A673 (cell line): ENCODE measurements at regions not wholly inside any gene's neighbourhood (a gene's known extent, or its start where the extent isn't known, plus 50 kb on each side); places are given as distances from the start of the nearest gene placed in this dataset.
"Not testable (repeated sequence)": the region's sequence is repeated elsewhere in the genome, so short reads cannot be mapped to it uniquely, and the experiment has no call there.

Experiments
- BruUV-seq: library from RNA; stranded (reverse); fragments of 400-500 nt; replicated peaks from 2 replicates; lab custom pipeline; 2021; lab: Mats Ljungman, UMichigan
- CTCF ChIA-PET: fragments of 300-600 bp; sonication (Branson Sonifier 250); formaldehyde crosslinking; loops from one replicate; lab custom pipeline; 2022; ENCODE audit warnings: antibody characterized with exemption; lab: Charles Lee
- POLR2A ChIA-PET: fragments of 300-600 bp; sonication (Branson Sonifier 250); formaldehyde crosslinking; loops from one replicate; lab custom pipeline; 2022; ENCODE audit warnings: antibody characterized with exemption; ENCODE audit not compliant: low non-redundant PET; lab: Charles Lee
- DNase-seq: peaks from one replicate; pipeline ENCODE4 v3.0.0-alpha.2; 2015; ENCODE audit warnings: low spot score
- H3K27ac ChIP-seq: fragments of 200-600 bp; sonication (generic); 2 replicates; pipeline ENCODE4 v1.5.1; 2016; ENCODE audit warnings: mixed run types, low read depth, mild to moderate bottlenecking, mixed read lengths, antibody characterized with exemption, low read length; ENCODE audit not compliant: poor library complexity, severe bottlenecking
- H3K27me3 ChIP-seq: fragments of 200-600 bp; sonication (generic); replicated peaks from 2 replicates; pipeline ENCODE4 v1.6.1; 2017; ENCODE audit warnings: mixed run types, low read depth, mild to moderate bottlenecking, mixed read lengths, antibody characterized with exemption, low read length; ENCODE audit not compliant: insufficient read depth, poor library complexity
- H3K36me3 ChIP-seq: fragments of 200-600 bp; sonication (generic); 2 replicates; pipeline ENCODE4 v1.6.1; 2016; ENCODE audit warnings: mixed run types, mild to moderate bottlenecking, mixed read lengths, antibody characterized with exemption, low read length; ENCODE audit not compliant: insufficient read depth, poor library complexity, severe bottlenecking
- H3K4me1 ChIP-seq: fragments of 200-600 bp; sonication (generic); 2 replicates; pipeline ENCODE4 v1.6.1; 2017; ENCODE audit warnings: mixed run types, mild to moderate bottlenecking, mixed read lengths, antibody characterized with exemption, low read length; ENCODE audit not compliant: insufficient read depth, poor library complexity, severe bottlenecking
- H3K4me3 ChIP-seq: fragments of 200-600 bp; sonication (generic); 2 replicates; pipeline ENCODE4 v1.5.1; 2016; ENCODE audit warnings: low read depth, mixed run types, mild to moderate bottlenecking, mixed read lengths, low read length; ENCODE audit not compliant: poor library complexity, severe bottlenecking
- H3K9me3 ChIP-seq: fragments of 200-600 bp; sonication (generic); 2 replicates; pipeline ENCODE4 v1.6.1; 2016; ENCODE audit warnings: mixed run types, low read depth, mild to moderate bottlenecking, mixed read lengths, antibody characterized with exemption, low read length; ENCODE audit not compliant: poor library complexity, severe bottlenecking
- CTCF ChIP-seq: fragments of 300-800, 200-600 bp; sonication (generic); conservative IDR thresholded peaks from 2 replicates; pipeline ENCODE4 v1.5.1; 2017; ENCODE audit warnings: low read depth, mild to moderate bottlenecking, antibody characterized with exemption, low read length, moderate library complexity, mixed read lengths
- EZH2 ChIP-seq: fragments of 200-600 bp; sonication (generic); IDR thresholded peaks from 2 replicates; pipeline ENCODE4 v1.6.1; 2017; ENCODE audit warnings: borderline replicate concordance, low read depth, mild to moderate bottlenecking, mixed read lengths, antibody characterized with exemption, low read length; ENCODE audit not compliant: poor library complexity, severe bottlenecking
- intact Hi-C: fragments of 100-400 bp; cut with micrococcal nuclease; formaldehyde crosslinking; loops from one replicate; pipeline ENCODE4 v1.10.0; 2022; ENCODE audit not compliant: unreplicated experiment

- Histone ChIP-seq H3K4me1 (no peaks in the 10 kb centered on the region), H3K9me3 (no peaks in the 10 kb centered on the region), H3K27me3 (no peaks in the 10 kb centered on the region), H3K4me3 (no peak overlapping the region), H3K27ac (no peak overlapping the region), H3K36me3 (no peaks in the 10 kb centered on the region)
- ChIA-PET POLR2A (no interaction called here), CTCF (no interaction called here)
- intact Hi-C loops, result no loop called here
- no TSS peak for BruUV-seq
- DNase-seq, result no peak
- no peak for TF ChIP-seq EZH2
- no peak for TF ChIP-seq CTCF
These were observed 169.6 kb downstream of the BRD1 start for GRCh38 chr22:49657974-49658590.

GRCh38 chr22:49657275-49657973 lies 170.2 kb downstream of the BRD1 start:
- no peak for TF ChIP-seq CTCF
- TF ChIP-seq EZH2, result no peak
- POLR2A ChIA-PET, result interaction anchor here (0.6 kb wide), 1 partner anchor 17 kb away, joined by 3 read pairs; no protein-coding TSS in a partner anchor
- no peak overlapping the region for H3K4me3 ChIP-seq

GRCh38 chr22:49656883-49657274 lies 170.8 kb downstream of the BRD1 start:
- CTCF ChIA-PET, result interaction anchor here (0.5 to 0.7 kb wide), 2 partner anchors 35 to 101 kb away, joined by 3 to 4 read pairs; no protein-coding TSS in a partner anchor
- H3K4me1 ChIP-seq, DNase-seq, intact Hi-C loops, H3K27me3 ChIP-seq, H3K9me3 ChIP-seq, BruUV-seq, H3K36me3 ChIP-seq, H3K27ac ChIP-seq, H3K4me3 ChIP-seq: not testable (repeated sequence)
- POLR2A ChIA-PET, result interaction anchor here (0.6 kb wide), 1 partner anchor 17 kb away, joined by 3 read pairs; no protein-coding TSS in a partner anchor

More at GRCh38 chr22:49657275-49657973, 170.2 kb downstream of the BRD1 start:
- Histone ChIP-seq H3K27ac (no peak overlapping the region), H3K27me3 (no peaks in the 10 kb centered on the region), H3K4me1 (no peaks in the 10 kb centered on the region), H3K9me3 (no peaks in the 10 kb centered on the region), H3K36me3 (no peaks in the 10 kb centered on the region)
- CTCF ChIA-PET, result interaction anchor here (0.5 to 0.7 kb wide), 2 partner anchors 36 to 100 kb away, joined by 3 to 4 read pairs; no protein-coding TSS in a partner anchor
- no TSS peak for BruUV-seq
- DNase-seq, result no peak
- intact Hi-C loops, result no loop called here
